ENCODE measurements at regions not wholly inside any gene's neighbourhood (a gene's known extent, or its start where the extent isn't known, plus 50 kb on each side); places are given as distances from the start of the nearest gene placed in this dataset.

DNA sequence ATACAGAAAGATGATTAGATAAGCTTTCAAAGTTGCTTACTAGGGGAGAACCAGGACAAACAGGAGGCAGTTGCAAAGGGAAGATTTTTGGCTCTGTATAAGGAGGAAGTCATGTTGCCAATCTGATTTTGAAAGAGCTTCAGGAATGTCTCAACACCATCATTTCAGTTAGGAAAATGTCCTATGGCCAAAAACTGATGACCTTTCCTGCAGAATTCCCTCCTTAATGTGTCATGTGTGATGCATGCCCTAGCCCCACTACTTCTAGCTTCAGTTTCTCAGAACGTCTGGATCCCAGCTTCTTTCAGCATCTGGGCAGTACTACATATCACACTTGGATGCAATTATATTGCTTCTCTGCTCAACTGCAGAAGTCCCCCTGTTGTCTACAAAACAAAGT is 211.5 kb upstream of the NREP start:
- no peak for TF ChIP-seq POLR2A (IDR thresholded peaks at IDR 0.05)
- TF ChIP-seq CTCF (IDR thresholded peaks at IDR 0.05), result no peak
